Fibroblast of lung (primary cell): ENCODE measurements at regions not wholly inside any gene's neighbourhood (a gene's known extent, or its start where the extent isn't known, plus 50 kb on each side); places are given as distances from the start of the nearest gene placed in this dataset.

ENCODE experiments used
- DNase-seq, 2 donors: peaks; one replicate each; pipeline versions ENCODE4 v3.0.0 to v3.0.0-alpha.2; 2010; ENCODE audit warnings: low read depth in 2 of 2
- H2AFZ ChIP-seq: 2 replicates; pipeline ENCODE4 v1.5.1; 2012; ENCODE audit warnings: low read length, control low read depth, inconsistent platforms
- H3K27ac ChIP-seq: 2 replicates; pipeline ENCODE4 v1.5.1; 2011; ENCODE audit warnings: low read length, control low read depth; ENCODE audit not compliant: insufficient read depth
- H3K27me3 ChIP-seq: 2 replicates; pipeline ENCODE4 v1.5.1; 2011; ENCODE audit warnings: mild to moderate bottlenecking, low read length; ENCODE audit not compliant: control insufficient read depth, insufficient read depth
- H3K36me3 ChIP-seq: 2 replicates; pipeline ENCODE4 v1.5.1; 2011; ENCODE audit warnings: low read length; ENCODE audit not compliant: control insufficient read depth, insufficient read depth
- H3K4me1 ChIP-seq: 2 replicates; pipeline ENCODE4 v1.5.1; 2011; ENCODE audit warnings: low read length; ENCODE audit not compliant: control insufficient read depth, insufficient read depth; ENCODE audit errors: extremely low read depth
- H3K4me2 ChIP-seq: 2 replicates; pipeline ENCODE4 v1.5.1; 2011; ENCODE audit warnings: low read length, control low read depth; ENCODE audit not compliant: insufficient read depth; ENCODE audit errors: extremely low read depth
- H3K4me3 ChIP-seq, 4 experiments: fragments of 200-600 bp in 1 of 4; sonication (generic) in 1 of 4; replicated peaks in 1 of 4; 2 replicates each; pipeline ENCODE4 v1.5.1; 2011 to 2016; ENCODE audit warnings: low read length in 4 of 4, low read depth in 3 of 4, mild to moderate bottlenecking in 3 of 4, control low read depth in 2 of 4, inconsistent platforms in 1 of 4, mixed read lengths in 1 of 4; ENCODE audit not compliant: insufficient read depth in 1 of 4; ENCODE audit errors: control extremely low read depth in 1 of 4
- H3K79me2 ChIP-seq: 2 replicates; pipeline ENCODE4 v1.5.1; 2012; ENCODE audit warnings: mild to moderate bottlenecking, low read length, inconsistent platforms; ENCODE audit not compliant: control insufficient read depth, insufficient read depth
- H3K9ac ChIP-seq: 2 replicates; pipeline ENCODE4 v1.5.1; 2011; ENCODE audit warnings: mild to moderate bottlenecking, low read length, control low read depth; ENCODE audit not compliant: insufficient read depth
- H3K9me3 ChIP-seq: 2 replicates; pipeline ENCODE4 v1.5.1; 2012; ENCODE audit warnings: low read depth, low read length; ENCODE audit not compliant: control insufficient read depth, insufficient read depth
- H4K20me1 ChIP-seq: 2 replicates; pipeline ENCODE4 v1.5.1; 2011; ENCODE audit warnings: low read length; ENCODE audit not compliant: control insufficient read depth, insufficient read depth; ENCODE audit errors: extremely low read depth
- EZH2 ChIP-seq: IDR thresholded peaks from 2 replicates; pipeline ENCODE4 v1.5.1; 2012; ENCODE audit warnings: low read length, control low read depth, mild to moderate bottlenecking; ENCODE audit errors: missing control alignments
- TF ChIP-seq, protein P1 (sequence below), 2 donors: IDR thresholded peaks in 1 of 2; conservative IDR thresholded peaks in 1 of 2; 1 replicate in 1 of 2; 2 replicates in 1 of 2; pipeline ENCODE4 v1.5.1; 2011 to 2012; ENCODE audit warnings: low read length in 2 of 2, control low read depth in 1 of 2, inconsistent platforms in 1 of 2, low read depth in 1 of 2, mild to moderate bottlenecking in 1 of 2

DNA sequence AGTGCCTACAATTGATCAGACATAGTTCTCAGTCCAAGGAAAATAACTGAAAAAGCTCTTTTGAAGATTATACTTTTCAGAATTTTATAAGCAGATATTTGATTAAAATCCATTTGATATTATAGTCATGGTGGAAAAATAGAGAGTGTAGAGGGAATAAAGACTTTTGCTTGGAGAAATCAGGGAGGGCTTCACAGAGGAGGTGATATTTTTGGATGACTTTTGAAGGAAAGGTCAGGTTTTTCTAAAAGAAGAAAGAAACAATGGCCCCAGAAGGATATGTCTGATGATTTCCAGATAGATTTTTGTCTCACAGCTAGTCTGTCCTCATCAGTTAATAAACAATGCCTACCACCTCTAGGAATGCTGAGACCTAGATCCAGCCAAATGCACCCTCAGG is 806.3 kb upstream of the CELF2 start:
- no peak for DNase-seq
- Histone ChIP-seq H3K27me3 (no peaks in the 10 kb centered on the region), H4K20me1 (no peaks in the 10 kb centered on the region), H3K79me2 (no peaks in the 10 kb centered on the region), H2AFZ (no peak overlapping the region), H3K4me2 (no peak overlapping the region), H3K4me3 (no peak overlapping the region), H3K9ac (no peak overlapping the region), H3K4me1 (no peaks in the 10 kb centered on the region), H3K36me3 (no peaks in the 10 kb centered on the region), H3K27ac (no peak overlapping the region), H3K9me3 (no peaks in the 10 kb centered on the region)
- no peak for TF ChIP-seq EZH2
- TF ChIP-seq, protein P1, sequence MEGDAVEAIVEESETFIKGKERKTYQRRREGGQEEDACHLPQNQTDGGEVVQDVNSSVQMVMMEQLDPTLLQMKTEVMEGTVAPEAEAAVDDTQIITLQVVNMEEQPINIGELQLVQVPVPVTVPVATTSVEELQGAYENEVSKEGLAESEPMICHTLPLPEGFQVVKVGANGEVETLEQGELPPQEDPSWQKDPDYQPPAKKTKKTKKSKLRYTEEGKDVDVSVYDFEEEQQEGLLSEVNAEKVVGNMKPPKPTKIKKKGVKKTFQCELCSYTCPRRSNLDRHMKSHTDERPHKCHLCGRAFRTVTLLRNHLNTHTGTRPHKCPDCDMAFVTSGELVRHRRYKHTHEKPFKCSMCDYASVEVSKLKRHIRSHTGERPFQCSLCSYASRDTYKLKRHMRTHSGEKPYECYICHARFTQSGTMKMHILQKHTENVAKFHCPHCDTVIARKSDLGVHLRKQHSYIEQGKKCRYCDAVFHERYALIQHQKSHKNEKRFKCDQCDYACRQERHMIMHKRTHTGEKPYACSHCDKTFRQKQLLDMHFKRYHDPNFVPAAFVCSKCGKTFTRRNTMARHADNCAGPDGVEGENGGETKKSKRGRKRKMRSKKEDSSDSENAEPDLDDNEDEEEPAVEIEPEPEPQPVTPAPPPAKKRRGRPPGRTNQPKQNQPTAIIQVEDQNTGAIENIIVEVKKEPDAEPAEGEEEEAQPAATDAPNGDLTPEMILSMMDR (conservative IDR thresholded peaks at IDR 0.05 in 1 of 2, IDR thresholded peaks at IDR 0.05 in 1 of 2; ENCODE audit: low read depth in 1 of 2, low read length in 2 of 2): no peak

DNA sequence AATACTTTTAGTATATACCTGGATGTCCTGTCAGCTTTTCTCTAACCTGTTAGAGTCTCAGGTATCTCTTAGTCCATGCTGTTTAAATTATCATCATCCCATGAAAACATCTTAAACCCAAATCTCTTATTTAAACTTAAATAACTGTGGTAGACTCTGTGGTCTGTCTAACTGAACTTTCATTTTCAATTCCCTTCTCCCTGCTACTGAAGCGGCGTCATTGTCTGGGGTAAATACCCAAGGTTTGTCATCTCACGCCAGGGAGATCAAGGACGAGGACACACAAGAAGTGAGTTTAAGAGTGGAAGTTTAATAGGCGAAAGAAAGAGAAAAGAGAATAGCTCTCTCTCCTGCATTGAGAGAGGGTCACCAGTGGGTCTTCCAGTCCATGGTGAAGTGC is 804.4 kb upstream of the CELF2 start:
- no peak for DNase-seq
- TF ChIP-seq, protein P1 (conservative IDR thresholded peaks at IDR 0.05 in 1 of 2, IDR thresholded peaks at IDR 0.05 in 1 of 2; ENCODE audit: low read depth in 1 of 2, low read length in 2 of 2): no peak
- no peak for TF ChIP-seq EZH2
- Histone ChIP-seq H3K36me3 (no peaks in the 10 kb centered on the region), H2AFZ (no peak overlapping the region), H3K27me3 (no peaks in the 10 kb centered on the region), H3K4me2 (no peak overlapping the region), H3K9ac (no peak overlapping the region), H4K20me1 (no peaks in the 10 kb centered on the region), H3K4me3 (no peak overlapping the region), H3K27ac (no peak overlapping the region), H3K79me2 (no peaks in the 10 kb centered on the region), H3K9me3 (no peaks in the 10 kb centered on the region), H3K4me1 (no peaks in the 10 kb centered on the region)

DNA sequence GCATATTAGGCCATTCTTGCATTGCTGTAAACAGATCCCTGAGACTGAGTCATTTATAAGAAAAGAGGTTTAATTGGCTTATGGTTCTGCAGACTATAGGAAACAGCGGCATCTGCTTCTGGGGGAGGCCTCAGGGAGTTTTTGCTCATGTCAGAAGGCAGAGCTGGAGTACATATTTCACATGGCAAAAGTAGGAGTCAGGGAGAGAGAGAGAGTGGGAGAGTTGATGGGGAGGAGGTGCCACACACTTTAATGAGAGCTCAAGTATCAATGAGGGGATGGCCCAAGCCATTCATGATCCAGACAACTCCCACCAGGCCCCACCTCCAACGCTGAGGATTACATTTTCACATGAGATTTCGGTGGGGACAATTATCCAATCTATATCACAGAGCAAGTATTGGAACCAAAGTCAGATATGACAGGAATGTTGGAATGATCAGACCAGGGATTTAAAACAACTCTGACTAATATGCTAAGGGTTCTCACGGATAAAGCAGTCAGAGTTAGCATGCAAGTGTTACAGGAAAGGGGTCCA is 795.3 kb upstream of the CELF2 start:
- peak in 1 of 2 donors; percentile 30 for DNase-seq
- no peak overlapping the region for H3K9ac ChIP-seq
- no peaks in the 10 kb centered on the region for H3K9me3 ChIP-seq
- H3K27ac ChIP-seq: no peak overlapping the region
- H3K79me2 ChIP-seq: no peaks in the 10 kb centered on the region
- no peaks in the 10 kb centered on the region for H3K4me1 ChIP-seq
- no peaks in the 10 kb centered on the region for H3K36me3 ChIP-seq
- TF ChIP-seq EZH2: no peak
- TF ChIP-seq, protein P1 (conservative IDR thresholded peaks at IDR 0.05 in 1 of 2, IDR thresholded peaks at IDR 0.05 in 1 of 2; ENCODE audit: low read depth in 1 of 2, low read length in 2 of 2): no peak
- H2AFZ ChIP-seq: no peak overlapping the region
- H3K4me2 ChIP-seq: no peak overlapping the region
- H4K20me1 ChIP-seq: no peaks in the 10 kb centered on the region
- H3K27me3 ChIP-seq: no peaks in the 10 kb centered on the region
- H3K4me3 ChIP-seq: no peak overlapping the region
